AG04450 (cell line): ENCODE measurements at regions not wholly inside any gene's neighbourhood (a gene's known extent, or its start where the extent isn't known, plus 50 kb on each side); places are given as distances from the start of the nearest gene placed in this dataset.

ENCODE experiments used
- CTCF ChIA-PET: fragments of 300-600, 350-600 bp; formaldehyde crosslinking; extraction: SDS; loops from one replicate; lab custom pipeline; 2022; ENCODE audit warnings: antibody characterized with exemption, inconsistent platforms; lab: Charles Lee
- POLR2A ChIA-PET: fragments of 350-600 bp; formaldehyde crosslinking; extraction: SDS; loops from one replicate; lab custom pipeline; 2021; ENCODE audit warnings: antibody characterized with exemption, inconsistent platforms; lab: Yijun Ruan, JAX
- DNase-seq: peaks from one replicate; pipeline ENCODE4 v3.0.0-alpha.2; 2011; ENCODE audit warnings: low read depth, low spot score
- H3K27ac ChIP-seq: one replicate; pipeline ENCODE4 v1.5.1; 2012; ENCODE audit warnings: low read depth, low read length, control low read depth
- H3K27me3 ChIP-seq: one replicate; pipeline ENCODE4 v1.6.0; 2012; ENCODE audit warnings: low read length; ENCODE audit not compliant: control insufficient read depth, insufficient read depth
- H3K4me3 ChIP-seq: 2 replicates; pipeline ENCODE4 v1.5.1; 2011; ENCODE audit warnings: mild to moderate bottlenecking, low read depth, low read length, control low read depth
- H3K9me3 ChIP-seq: 2 replicates; pipeline ENCODE4 v1.5.1; 2012; ENCODE audit warnings: low read length; ENCODE audit not compliant: control insufficient read depth, insufficient read depth
- TF ChIP-seq, protein P1 (sequence below): IDR thresholded peaks from 2 replicates; pipeline ENCODE4 v1.5.1; 2011; ENCODE audit warnings: low read depth, low read length, control low read depth, inconsistent platforms

DNA sequence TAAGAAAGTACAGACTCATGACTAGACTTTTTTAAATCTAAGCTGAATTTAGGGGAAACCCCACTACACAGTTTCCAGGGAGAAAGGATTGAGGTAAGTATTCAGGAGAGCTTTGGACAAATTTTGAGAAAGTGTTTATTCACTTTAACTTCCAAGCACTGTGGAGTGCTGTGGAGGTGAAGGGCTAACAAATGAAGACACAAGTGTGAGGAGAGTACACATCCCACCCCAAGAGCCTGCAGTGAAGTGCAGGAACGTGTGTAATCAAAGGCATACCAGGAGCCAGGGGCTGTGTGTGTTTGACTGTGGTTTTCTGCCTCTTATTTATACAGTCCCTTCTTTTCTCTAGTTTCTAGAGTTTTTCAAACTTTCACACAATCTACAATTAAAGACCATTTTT is 118.3 kb downstream of the CMPK2 start:
- Histone ChIP-seq H3K9me3 (no peaks in the 10 kb centered on the region), H3K27ac (no peak overlapping the region), H3K4me3 (no peak overlapping the region), H3K27me3 (no peaks in the 10 kb centered on the region)
- CTCF ChIA-PET = no interaction called here
- TF ChIP-seq, protein P1, sequence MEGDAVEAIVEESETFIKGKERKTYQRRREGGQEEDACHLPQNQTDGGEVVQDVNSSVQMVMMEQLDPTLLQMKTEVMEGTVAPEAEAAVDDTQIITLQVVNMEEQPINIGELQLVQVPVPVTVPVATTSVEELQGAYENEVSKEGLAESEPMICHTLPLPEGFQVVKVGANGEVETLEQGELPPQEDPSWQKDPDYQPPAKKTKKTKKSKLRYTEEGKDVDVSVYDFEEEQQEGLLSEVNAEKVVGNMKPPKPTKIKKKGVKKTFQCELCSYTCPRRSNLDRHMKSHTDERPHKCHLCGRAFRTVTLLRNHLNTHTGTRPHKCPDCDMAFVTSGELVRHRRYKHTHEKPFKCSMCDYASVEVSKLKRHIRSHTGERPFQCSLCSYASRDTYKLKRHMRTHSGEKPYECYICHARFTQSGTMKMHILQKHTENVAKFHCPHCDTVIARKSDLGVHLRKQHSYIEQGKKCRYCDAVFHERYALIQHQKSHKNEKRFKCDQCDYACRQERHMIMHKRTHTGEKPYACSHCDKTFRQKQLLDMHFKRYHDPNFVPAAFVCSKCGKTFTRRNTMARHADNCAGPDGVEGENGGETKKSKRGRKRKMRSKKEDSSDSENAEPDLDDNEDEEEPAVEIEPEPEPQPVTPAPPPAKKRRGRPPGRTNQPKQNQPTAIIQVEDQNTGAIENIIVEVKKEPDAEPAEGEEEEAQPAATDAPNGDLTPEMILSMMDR = no peak
- no peak for DNase-seq
- POLR2A ChIA-PET = no interaction called here

DNA sequence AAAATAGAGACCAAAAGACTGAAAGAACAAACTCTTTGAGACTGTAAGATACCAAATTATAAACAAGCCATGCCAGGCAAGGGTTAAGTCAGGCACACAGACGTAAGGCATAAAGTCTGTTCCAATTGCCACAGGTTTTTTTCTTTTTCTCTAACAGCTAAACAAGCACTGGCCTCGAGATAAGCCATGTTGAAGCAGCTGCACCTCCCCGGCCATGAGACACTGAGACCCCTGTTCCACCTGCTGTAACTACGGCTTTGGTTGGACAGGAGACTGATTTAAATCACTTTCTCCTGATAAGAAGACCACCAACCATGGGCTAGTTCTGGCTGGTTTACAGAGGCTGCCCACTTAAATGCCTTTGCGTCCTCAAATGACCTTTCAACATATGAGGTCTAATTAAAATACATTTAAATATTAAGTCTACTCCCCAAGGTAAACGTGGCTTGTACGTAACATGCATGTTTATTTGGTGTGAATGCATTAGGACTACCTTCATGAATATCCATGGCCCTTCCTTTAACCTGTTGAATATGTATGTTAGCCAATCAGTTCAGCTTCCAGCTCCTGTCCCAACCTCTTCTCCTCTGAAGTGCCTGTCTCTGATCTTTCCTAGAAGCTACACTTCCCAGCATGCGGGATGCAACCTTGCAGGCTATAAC is 117.2 kb downstream of the CMPK2 start:
- POLR2A ChIA-PET = no interaction called here
- TF ChIP-seq, protein P1 = no peak
- no peak overlapping the region for H3K4me3 ChIP-seq
- H3K9me3 ChIP-seq = no peaks in the 10 kb centered on the region
- CTCF ChIA-PET = no interaction called here
- H3K27ac ChIP-seq = no peak overlapping the region
- H3K27me3 ChIP-seq = no peaks in the 10 kb centered on the region
- DNase-seq = no peak

DNA sequence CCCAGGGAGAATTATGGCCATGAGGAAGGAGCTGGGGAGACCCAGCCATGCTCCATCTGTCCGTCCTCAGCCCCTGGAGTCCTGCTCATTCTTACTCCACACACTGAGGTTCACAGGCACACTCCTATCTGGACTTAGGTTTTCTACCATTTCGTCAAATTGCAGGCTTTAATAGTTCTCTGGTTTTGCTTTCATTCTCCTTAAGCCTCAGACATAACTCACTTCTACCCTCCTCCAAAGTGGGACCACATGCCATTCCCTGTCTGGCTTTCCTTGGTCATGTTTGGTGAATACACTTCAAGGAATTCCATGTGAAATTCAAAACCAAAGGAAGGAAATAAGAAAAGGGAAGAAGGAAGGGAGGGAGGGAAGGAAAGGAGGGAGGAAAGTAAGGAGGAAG is 115.7 kb downstream of the CMPK2 start:
- Histone ChIP-seq H3K9me3 (no peaks in the 10 kb centered on the region), H3K27ac (no peak overlapping the region), H3K27me3 (no peaks in the 10 kb centered on the region), H3K4me3 (no peak overlapping the region)
- TF ChIP-seq, protein P1 = no peak
- ChIA-PET POLR2A (no interaction called here), CTCF (interaction anchor here (0.6 to 1.1 kb wide), 3 partner anchors 297 to 869 kb away, joined by 3 to 4 read pairs (median 4); no protein-coding TSS in a partner anchor)
- DNase-seq = no peak

DNA sequence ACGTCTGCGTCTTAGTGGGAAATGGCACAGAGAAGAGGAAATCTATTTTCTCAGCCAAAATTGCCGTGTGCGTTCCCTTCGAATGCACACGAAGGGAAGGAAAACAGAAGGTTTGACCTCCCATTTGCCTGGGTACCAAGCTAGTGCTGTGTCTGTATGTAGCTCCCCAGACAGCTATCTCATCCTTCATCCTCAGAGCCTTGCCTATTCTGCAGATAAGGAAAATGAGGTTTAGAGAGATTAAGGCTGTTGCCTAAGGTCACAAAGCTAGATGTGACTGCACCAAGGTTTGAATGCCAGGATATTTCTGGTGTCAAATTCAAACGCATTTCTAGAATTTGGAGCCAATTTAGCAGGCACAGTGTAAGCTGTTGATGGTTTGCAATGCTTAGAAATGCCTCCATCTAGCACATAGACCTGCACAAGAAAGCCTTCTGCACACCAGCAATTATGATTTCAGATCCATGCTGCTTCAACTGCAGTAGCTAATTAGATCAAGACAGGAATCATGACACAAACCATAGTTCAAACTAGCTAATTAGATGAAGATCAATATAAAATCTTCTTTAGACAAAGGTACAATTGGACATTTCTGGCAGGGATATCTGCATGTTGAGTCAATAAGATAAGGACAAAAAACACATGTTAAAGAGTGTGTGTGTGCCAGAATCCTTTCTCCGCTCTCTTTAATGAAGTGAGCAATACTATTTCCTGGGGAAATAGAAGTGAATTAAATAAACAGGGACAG is 115.1 kb downstream of the CMPK2 start:
- Histone ChIP-seq H3K4me3 (no peak overlapping the region), H3K9me3 (no peaks in the 10 kb centered on the region), H3K27me3 (no peaks in the 10 kb centered on the region), H3K27ac (no peak overlapping the region)
- POLR2A ChIA-PET = no interaction called here
- TF ChIP-seq, protein P1 = no peak
- CTCF ChIA-PET = interaction anchor here (0.6 to 1.0 kb wide), 3 partner anchors 22 to 869 kb away, joined by 3 to 4 read pairs (median 3); no protein-coding TSS in a partner anchor
- DNase-seq = no peak

DNA sequence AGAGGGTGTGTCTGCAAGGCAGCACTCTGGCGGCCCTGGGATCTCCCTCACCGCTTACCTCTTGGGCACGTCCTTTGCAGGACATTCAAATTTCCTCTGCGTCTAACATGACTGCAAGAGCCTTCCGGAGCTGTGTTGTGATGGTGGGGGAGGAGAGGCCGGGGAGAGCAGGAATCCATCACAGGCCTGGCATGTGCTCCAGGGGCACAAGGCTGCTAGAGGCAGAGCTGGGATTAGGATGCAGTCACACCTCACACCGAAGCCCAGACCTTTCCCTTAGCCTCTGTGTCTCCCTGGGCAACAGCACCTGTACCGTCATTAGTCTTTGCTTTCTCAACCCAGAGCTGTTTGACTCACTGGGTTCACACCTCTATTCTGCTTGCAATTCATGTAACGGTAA is 111.3 kb downstream of the CMPK2 start:
- H3K27me3 ChIP-seq = no peaks in the 10 kb centered on the region
- TF ChIP-seq, protein P1 = no peak
- no peak for DNase-seq
- H3K4me3 ChIP-seq = no peak overlapping the region
- H3K9me3 ChIP-seq = 0 out of 2 replicates have a peak, but pooled peaks cover 5% of the 10 kb centered on the region
- H3K27ac ChIP-seq = no peak overlapping the region
- ChIA-PET CTCF (interaction anchor here (1.4 kb wide), 1 partner anchor 18 kb away, joined by 3 read pairs; no protein-coding TSS in a partner anchor), POLR2A (no interaction called here)
